ENCODE measurements at regions not wholly inside any gene's neighbourhood (a gene's known extent, or its start where the extent isn't known, plus 50 kb on each side); places are given as distances from the start of the nearest gene placed in this dataset.
"Not testable (repeated sequence)": the region's sequence is repeated elsewhere in the genome, so short reads cannot be mapped to it uniquely, and the experiment has no call there.

- TF ChIP-seq CTCF (IDR thresholded peaks at IDR 0.05; ENCODE audit: unreplicated experiment), result no peak
- intact Hi-C loops (cut with micrococcal nuclease; ENCODE audit: unreplicated experiment), result no loop called here
- peak overlapping the region; percentile 38 for H3K4me3 Mint-ChIP-seq (ENCODE audit: low read depth, unreplicated experiment)
- CTCF ChIA-PET, result interaction anchor here (0.6 kb wide), 1 partner anchor 96 kb away, joined by 6 read pairs; no protein-coding TSS in a partner anchor
- DNase-seq, result no peak
- H3K27me3 Mint-ChIP-seq (ENCODE audit: unreplicated experiment), result no peaks in the 10 kb centered on the region
- peaks cover 5% of the 10 kb centered on the region for H3K9me3 Mint-ChIP-seq (ENCODE audit: low read depth, unreplicated experiment)
- H3K27ac Mint-ChIP-seq (ENCODE audit: unreplicated experiment), result peak overlapping the region; percentile 99
- peaks cover 36% of the 10 kb centered on the region for H3K4me1 Mint-ChIP-seq (ENCODE audit: low read depth, unreplicated experiment)
- H3K36me3 Mint-ChIP-seq (ENCODE audit: insufficient read depth, unreplicated experiment), result peaks cover 16% of the 10 kb centered on the region
- BruUV-seq (replicated peaks), result no TSS peak
Observed at GRCh38 chr7:106569500-106569929, 91.4 kb downstream of the CCDC71L start.

- intact Hi-C loops (cut with micrococcal nuclease; ENCODE audit: unreplicated experiment), result no loop called here
Observed at GRCh38 chr7:106568680-106569499, 92.1 kb downstream of the CCDC71L start.

GRCh38 chr7:106568002-106568679 is 92.8 kb downstream of the CCDC71L start:
- no peak for TF ChIP-seq CTCF (IDR thresholded peaks at IDR 0.05; ENCODE audit: unreplicated experiment)
- no peak for DNase-seq
- Mint-ChIP-seq H3K27ac (ENCODE audit: unreplicated experiment) (peak overlapping the region; percentile 99), H3K27me3 (ENCODE audit: unreplicated experiment) (no peaks in the 10 kb centered on the region), H3K4me3 (ENCODE audit: low read depth, unreplicated experiment) (peak overlapping the region; percentile 42), H3K36me3 (ENCODE audit: insufficient read depth, unreplicated experiment) (peaks cover 16% of the 10 kb centered on the region), H3K9me3 (ENCODE audit: low read depth, unreplicated experiment) (peaks cover 5% of the 10 kb centered on the region), H3K4me1 (ENCODE audit: low read depth, unreplicated experiment) (peaks cover 34% of the 10 kb centered on the region)
- TSS peak; percentile 97 for BruUV-seq (replicated peaks)
- CTCF ChIA-PET, result interaction anchor here (2.0 kb wide), 1 partner anchor 26 kb away, joined by 7 read pairs; no protein-coding TSS in a partner anchor
- intact Hi-C loops (cut with micrococcal nuclease; ENCODE audit: unreplicated experiment), result no loop called here

More at GRCh38 chr7:106568680-106569499, 92.1 kb downstream of the CCDC71L start:
- CTCF ChIA-PET, result interaction anchor here (0.7 to 2.0 kb wide), 2 partner anchors 26 to 92 kb away, joined by 3 to 7 read pairs; partner anchors contain the start of gene CCDC71L
- H3K36me3 Mint-ChIP-seq (ENCODE audit: insufficient read depth, unreplicated experiment), result peaks cover 16% of the 10 kb centered on the region
- H3K9me3 Mint-ChIP-seq (ENCODE audit: low read depth, unreplicated experiment), result peaks cover 5% of the 10 kb centered on the region
- BruUV-seq (replicated peaks), result no TSS peak
- H3K27me3 Mint-ChIP-seq (ENCODE audit: unreplicated experiment), result no peaks in the 10 kb centered on the region
- peak overlapping the region; percentile 42 for H3K4me3 Mint-ChIP-seq (ENCODE audit: low read depth, unreplicated experiment)
- H3K4me1 Mint-ChIP-seq (ENCODE audit: low read depth, unreplicated experiment), result peaks cover 36% of the 10 kb centered on the region
- DNase-seq, result peak; percentile 54
- TF ChIP-seq CTCF (IDR thresholded peaks at IDR 0.05; ENCODE audit: unreplicated experiment), result no peak
- H3K27ac Mint-ChIP-seq (ENCODE audit: unreplicated experiment), result peak overlapping the region; percentile 99

- DNase-seq; H3K27me3 Mint-ChIP-seq (ENCODE audit: unreplicated experiment); intact Hi-C loops (cut with micrococcal nuclease; ENCODE audit: unreplicated experiment); BruUV-seq (replicated peaks); H3K4me3 Mint-ChIP-seq (ENCODE audit: low read depth, unreplicated experiment); H3K9me3 Mint-ChIP-seq (ENCODE audit: low read depth, unreplicated experiment): not testable (repeated sequence)
- Mint-ChIP-seq H3K27ac (ENCODE audit: unreplicated experiment) (peak overlapping the region; percentile 99), H3K36me3 (ENCODE audit: insufficient read depth, unreplicated experiment) (peaks cover 16% of the 10 kb centered on the region), H3K4me1 (ENCODE audit: low read depth, unreplicated experiment) (peaks cover 27% of the 10 kb centered on the region)
- CTCF ChIA-PET, result interaction anchor here (2.0 kb wide), 1 partner anchor 25 kb away, joined by 7 read pairs; no protein-coding TSS in a partner anchor
Observed at GRCh38 chr7:106567204-106568001, 93.6 kb downstream of the CCDC71L start.

Measured in Calu3 (cell line).